GM18498 (cell line): ENCODE measurements at regions not wholly inside any gene's neighbourhood (a gene's known extent, or its start where the extent isn't known, plus 50 kb on each side); places are given as distances from the start of the nearest gene placed in this dataset.
"Not testable (repeated sequence)": the region's sequence is repeated elsewhere in the genome, so short reads cannot be mapped to it uniquely, and the experiment has no call there.

ENCODE experiments used
- ATAC-seq: cut with Tn5 transposase; IDR thresholded peaks from one replicate; pipeline ENCODE4 v1.9.1; 2021; ENCODE audit warnings: mild to moderate bottlenecking, moderate library complexity; ENCODE audit not compliant: unreplicated experiment

GRCh38 chr10:63003816-63004453 is 129.2 kb upstream of the NRBF2 start:
- no peak for ATAC-seq

GRCh38 chr10:62996925-62997324 is 136.2 kb upstream of the NRBF2 start:
- ATAC-seq = no peak

GRCh38 chr10:62996516-62996915 is 136.6 kb upstream of the NRBF2 start:
- no peak for ATAC-seq

GRCh38 chr10:62993121-62993520 is 140.0 kb upstream of the NRBF2 start:
- no peak for ATAC-seq

- no peak for ATAC-seq
These were observed 140.9 kb upstream of the NRBF2 start for GRCh38 chr10:62992145-62992721.

- ATAC-seq = no peak
These were observed 143.0 kb upstream of the NRBF2 start for GRCh38 chr10:62990126-62990525.

GRCh38 chr10:62985807-62986600 is 147.1 kb upstream of the NRBF2 start:
- ATAC-seq = no peak

- no peak for ATAC-seq
These were observed 152.0 kb upstream of the NRBF2 start for GRCh38 chr10:62981096-62981495.

- ATAC-seq = no peak
These were observed 152.4 kb upstream of the NRBF2 start for GRCh38 chr10:62980687-62981086.

- no peak for ATAC-seq
These were observed 153.2 kb upstream of the NRBF2 start for GRCh38 chr10:62979921-62980320.

- no peak for ATAC-seq
These were observed 154.6 kb upstream of the NRBF2 start for GRCh38 chr10:62978482-62978881.

GRCh38 chr10:62974795-62975194 is 158.3 kb upstream of the NRBF2 start:
- ATAC-seq = not testable (repeated sequence)

GRCh38 chr10:62972103-62972502 is 155.9 kb upstream of the EGR2 start:
- no peak for ATAC-seq

GRCh38 chr10:62964026-62964425 is 147.9 kb upstream of the EGR2 start:
- ATAC-seq = no peak

- no peak for ATAC-seq
These were observed 145.9 kb upstream of the EGR2 start for GRCh38 chr10:62961951-62962523.

- ATAC-seq = no peak
These were observed 144.2 kb upstream of the EGR2 start for GRCh38 chr10:62960416-62960815.

- no peak for ATAC-seq
These were observed 143.4 kb upstream of the EGR2 start for GRCh38 chr10:62959553-62959952.

GRCh38 chr10:62958980-62959379 is 142.8 kb upstream of the EGR2 start:
- no peak for ATAC-seq

- no peak for ATAC-seq
These were observed 130.1 kb upstream of the EGR2 start for GRCh38 chr10:62946278-62946677.

- ATAC-seq = no peak
These were observed 123.5 kb upstream of the EGR2 start for GRCh38 chr10:62939698-62940097.

- ATAC-seq = no peak
These were observed 122.5 kb upstream of the EGR2 start for GRCh38 chr10:62938672-62939071.

GRCh38 chr10:62937674-62938073 is 121.5 kb upstream of the EGR2 start:
- no peak for ATAC-seq
